Astrocyte of the spinal cord (primary cell): ENCODE measurements at regions not wholly inside any gene's neighbourhood (a gene's known extent, or its start where the extent isn't known, plus 50 kb on each side); places are given as distances from the start of the nearest gene placed in this dataset.

Experiments
- DNase-seq: peaks from one replicate; pipeline ENCODE4 v3.0.0; 2011; ENCODE audit warnings: low read depth, low spot score
- H3K4me3 ChIP-seq: 2 replicates; pipeline ENCODE4 v1.5.1; 2011; ENCODE audit warnings: low read depth, mild to moderate bottlenecking, low read length, moderate library complexity
- in situ Hi-C: cut with HindIII; loops from 2 replicates; pipeline ENCODE4 v1.10.0; 2017; ENCODE audit warnings: low sequenced_read_pairs
- TF ChIP-seq, protein P1 (sequence below): IDR thresholded peaks from 2 replicates; pipeline ENCODE4 v1.5.1; 2012; ENCODE audit warnings: low read depth, mild to moderate bottlenecking, low read length, inconsistent platforms

DNA sequence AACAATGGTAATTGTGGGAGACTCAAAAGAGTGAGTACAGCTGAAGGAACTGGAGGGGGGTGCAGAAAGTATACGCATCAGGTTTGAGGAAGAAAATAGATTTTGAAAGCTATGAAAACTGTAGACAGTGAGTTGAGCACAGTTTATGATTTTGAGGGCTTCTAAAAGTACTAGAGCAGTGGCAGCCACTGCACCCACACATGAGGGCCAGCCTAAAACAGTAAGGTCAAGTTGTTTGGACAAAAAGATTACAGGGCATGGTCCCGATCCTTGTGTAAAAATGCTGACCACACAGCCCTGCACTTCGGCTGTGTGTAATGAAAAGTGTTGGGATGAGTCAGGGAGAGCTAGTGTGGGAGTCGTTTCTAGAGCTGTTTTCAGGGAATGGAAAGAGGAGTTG lies 2282.1 kb downstream of the TP53TG3F start:
- no peak overlapping the region for H3K4me3 ChIP-seq
- in situ Hi-C loops: no loop called here
- no peak for DNase-seq
- TF ChIP-seq, protein P1, sequence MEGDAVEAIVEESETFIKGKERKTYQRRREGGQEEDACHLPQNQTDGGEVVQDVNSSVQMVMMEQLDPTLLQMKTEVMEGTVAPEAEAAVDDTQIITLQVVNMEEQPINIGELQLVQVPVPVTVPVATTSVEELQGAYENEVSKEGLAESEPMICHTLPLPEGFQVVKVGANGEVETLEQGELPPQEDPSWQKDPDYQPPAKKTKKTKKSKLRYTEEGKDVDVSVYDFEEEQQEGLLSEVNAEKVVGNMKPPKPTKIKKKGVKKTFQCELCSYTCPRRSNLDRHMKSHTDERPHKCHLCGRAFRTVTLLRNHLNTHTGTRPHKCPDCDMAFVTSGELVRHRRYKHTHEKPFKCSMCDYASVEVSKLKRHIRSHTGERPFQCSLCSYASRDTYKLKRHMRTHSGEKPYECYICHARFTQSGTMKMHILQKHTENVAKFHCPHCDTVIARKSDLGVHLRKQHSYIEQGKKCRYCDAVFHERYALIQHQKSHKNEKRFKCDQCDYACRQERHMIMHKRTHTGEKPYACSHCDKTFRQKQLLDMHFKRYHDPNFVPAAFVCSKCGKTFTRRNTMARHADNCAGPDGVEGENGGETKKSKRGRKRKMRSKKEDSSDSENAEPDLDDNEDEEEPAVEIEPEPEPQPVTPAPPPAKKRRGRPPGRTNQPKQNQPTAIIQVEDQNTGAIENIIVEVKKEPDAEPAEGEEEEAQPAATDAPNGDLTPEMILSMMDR: no peak

DNA sequence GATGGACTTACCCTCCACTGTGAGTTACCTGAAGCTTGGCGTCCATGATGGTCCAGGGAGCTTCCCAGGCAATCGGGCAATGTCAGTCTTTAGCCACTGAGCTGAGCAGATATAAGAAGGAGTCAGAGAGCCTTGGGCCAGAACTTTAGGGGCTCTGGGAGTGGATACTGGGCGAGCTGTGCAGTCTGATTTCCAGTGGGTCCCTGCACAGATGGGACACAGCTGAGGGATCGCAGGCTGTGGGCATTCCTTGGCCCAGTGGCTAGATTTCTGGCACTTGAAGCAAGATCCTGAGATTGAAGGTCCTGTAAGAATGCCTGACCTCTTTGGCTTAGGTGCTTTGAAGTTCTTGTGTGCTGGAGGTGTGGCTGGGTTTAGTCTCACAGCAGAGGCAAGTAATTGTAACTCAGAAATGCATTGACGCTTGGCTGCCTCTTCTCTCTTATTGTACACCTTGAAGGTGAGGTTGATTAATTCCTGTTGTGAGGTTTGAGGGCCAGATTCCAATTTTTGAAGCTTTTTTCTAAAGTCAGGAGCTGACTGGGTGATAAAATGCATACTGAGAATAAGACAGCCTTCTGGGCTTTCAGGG lies 2283.8 kb downstream of the TP53TG3F start:
- in situ Hi-C loops: no loop called here
- no peak for DNase-seq
- H3K4me3 ChIP-seq: no peak overlapping the region
- TF ChIP-seq, protein P1: no peak

DNA sequence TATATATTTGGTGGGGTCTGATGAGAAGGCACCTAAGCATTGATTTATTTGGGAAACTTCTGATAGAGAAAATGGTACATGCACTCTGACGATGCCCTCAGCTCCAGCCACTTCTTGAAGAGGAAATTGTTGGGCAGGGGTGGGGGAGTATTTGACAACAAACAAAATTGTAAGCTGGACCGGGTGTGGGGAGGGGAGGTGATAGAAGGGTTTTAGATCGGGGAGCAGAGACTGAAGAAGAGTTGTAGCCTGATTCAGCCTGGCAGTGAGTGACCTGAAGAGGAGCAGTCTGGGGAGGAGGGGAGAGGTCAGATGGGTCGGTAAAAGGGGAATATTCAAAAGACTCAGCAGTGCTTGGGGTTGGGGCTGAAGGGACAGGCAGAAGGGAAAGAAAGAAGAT lies 2284.7 kb downstream of the TP53TG3F start:
- TF ChIP-seq, protein P1: no peak
- no peak for DNase-seq
- H3K4me3 ChIP-seq: no peak overlapping the region
- in situ Hi-C loops: no loop called here

DNA sequence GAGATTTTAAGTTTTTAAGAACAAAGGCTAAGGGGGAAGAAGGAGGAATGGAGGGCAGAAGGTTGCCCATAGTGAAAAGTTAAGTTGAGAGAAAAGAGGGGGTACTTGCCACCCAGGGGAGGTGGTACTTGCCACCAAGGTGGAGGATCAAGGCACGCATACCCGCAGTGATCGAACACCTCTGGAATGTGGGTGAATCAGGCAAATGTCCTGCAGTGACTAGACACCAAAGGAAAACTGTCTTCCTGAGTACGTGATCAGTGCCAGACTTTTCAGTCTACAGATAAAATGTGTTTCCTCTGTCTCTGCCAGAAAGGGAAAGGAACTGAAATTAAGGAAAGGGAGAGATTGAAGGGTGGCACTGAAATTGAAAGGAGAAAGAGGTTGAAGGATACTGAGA lies 2285.3 kb downstream of the TP53TG3F start:
- no peak overlapping the region for H3K4me3 ChIP-seq
- TF ChIP-seq, protein P1: no peak
- DNase-seq: no peak
- in situ Hi-C loops: no loop called here

DNA sequence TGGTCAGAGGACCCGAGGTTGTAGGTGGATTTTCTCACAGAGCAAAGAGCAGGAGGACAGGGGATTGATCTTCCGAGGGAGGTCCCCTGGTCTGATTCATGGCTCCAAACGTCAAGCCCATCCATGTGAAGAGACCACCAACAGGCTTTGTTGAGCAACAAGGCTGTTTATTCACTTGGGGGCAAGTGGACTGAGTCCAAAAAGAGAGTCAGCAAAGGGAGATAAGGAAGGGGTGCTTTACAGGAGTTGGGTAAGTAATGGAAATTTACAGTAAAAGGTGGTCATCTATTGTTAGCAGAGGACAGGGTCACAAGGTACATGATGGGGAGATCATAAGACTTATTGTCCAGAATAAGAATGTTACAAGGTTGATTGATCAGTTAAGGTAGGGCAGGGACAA lies 2285.8 kb downstream of the TP53TG3F start:
- no peak for DNase-seq
- no peak overlapping the region for H3K4me3 ChIP-seq
- in situ Hi-C loops: no loop called here
- TF ChIP-seq, protein P1: no peak

DNA sequence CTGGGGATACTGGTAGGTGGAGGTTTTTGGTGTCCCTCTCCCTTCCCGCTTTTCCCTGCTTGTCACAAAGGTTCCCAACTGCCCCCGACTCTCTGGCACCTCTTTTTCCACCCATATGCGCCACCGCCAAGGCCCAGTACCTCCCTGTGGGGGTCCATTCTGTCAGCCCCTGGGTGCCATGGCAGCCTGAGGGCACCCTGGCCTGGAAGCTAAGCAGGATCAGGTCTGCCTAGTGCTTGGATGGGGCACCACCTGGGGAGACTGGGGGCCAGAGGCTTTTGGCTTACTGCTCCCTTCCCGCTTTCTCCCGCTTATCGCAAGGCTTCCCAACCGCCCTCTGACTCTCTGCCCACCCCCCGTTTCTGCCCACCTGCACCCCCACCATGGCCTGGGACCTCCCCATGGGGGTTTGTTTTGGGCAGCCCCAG lies 2286.4 kb downstream of the TP53TG3F start:
- in situ Hi-C loops: no loop called here
- no peak for DNase-seq
- no peak overlapping the region for H3K4me3 ChIP-seq
- TF ChIP-seq, protein P1: no peak
